Fibroblast of mammary gland (primary cell): ENCODE measurements at regions not wholly inside any gene's neighbourhood (a gene's known extent, or its start where the extent isn't known, plus 50 kb on each side); places are given as distances from the start of the nearest gene placed in this dataset.
"Not testable (repeated sequence)": the region's sequence is repeated elsewhere in the genome, so short reads cannot be mapped to it uniquely, and the experiment has no call there.

Experiments used
- DNase-seq: peaks from one replicate; pipeline ENCODE4 v3.0.0-alpha.2; 2010; ENCODE audit warnings: low read depth
- H3K4me3 ChIP-seq: 2 replicates; pipeline ENCODE4 v1.5.1; 2011; ENCODE audit warnings: low read depth, mild to moderate bottlenecking, low read length, moderate library complexity; ENCODE audit not compliant: control insufficient read depth
- CTCF ChIP-seq: conservative IDR thresholded peaks from 2 replicates; pipeline ENCODE4 v1.5.1; 2011; ENCODE audit warnings: low read depth, low read length, inconsistent platforms; ENCODE audit not compliant: control insufficient read depth, insufficient read depth

DNA sequence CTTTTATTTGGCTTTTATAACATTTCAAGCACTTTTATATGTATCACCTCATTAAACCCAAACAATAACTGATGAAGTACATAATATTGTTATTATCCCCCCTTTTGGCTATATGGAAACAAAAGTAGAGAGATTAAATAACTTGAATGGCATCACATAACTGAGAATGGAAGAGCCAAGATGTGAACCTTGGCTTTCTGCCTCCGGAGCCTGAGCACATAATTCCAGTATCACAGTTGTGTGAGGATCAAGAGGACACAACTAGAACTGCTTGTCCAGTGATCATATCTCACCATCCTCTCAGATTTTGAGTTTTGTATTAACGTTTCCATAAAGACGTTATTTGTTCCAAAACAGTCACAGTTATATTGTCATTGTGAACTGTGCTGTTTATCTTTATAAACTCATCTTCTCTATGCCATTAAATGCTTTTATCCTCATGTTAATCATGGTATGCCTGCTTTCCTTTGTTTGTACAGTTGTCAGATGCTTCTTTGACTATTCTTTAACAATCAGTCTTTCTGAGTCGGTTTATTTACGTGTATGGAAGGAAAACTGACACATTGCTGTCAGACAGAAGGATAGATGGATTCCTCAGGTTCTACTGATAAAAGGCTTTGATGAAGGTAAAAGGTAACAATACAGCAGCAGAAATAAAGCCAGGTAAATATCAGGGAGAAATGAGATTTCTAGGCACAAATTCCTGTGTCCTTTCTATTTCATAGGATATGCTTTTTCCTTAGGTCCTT lies 92.0 kb upstream of the FAM13C start:
- no peak for TF ChIP-seq CTCF
- H3K4me3 ChIP-seq, result no peak overlapping the region
- DNase-seq, result no peak

DNA sequence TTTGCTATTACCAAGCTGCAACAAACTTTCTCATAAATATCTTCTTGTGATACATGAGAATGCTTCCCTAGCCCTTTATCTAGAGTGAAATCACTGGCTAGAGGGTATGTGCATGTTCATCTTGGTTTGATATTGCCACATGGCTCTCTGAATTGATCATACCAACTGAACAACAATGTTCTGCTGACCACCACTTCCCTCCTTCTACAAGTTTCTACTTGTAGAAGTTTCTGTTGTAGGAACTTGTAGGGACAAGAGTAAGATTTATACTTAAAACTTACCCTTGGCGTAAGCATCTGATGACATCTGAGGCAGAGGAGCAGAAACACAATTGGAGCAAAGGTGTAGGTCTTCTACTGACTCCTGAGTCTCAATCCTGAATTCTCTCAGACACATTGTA lies 86.3 kb upstream of the FAM13C start:
- TF ChIP-seq CTCF, result no peak
- H3K4me3 ChIP-seq, result no peak overlapping the region
- DNase-seq, result no peak

GRCh38 chr10:59435707-59436106 lies 73.4 kb upstream of the FAM13C start:
- no peak overlapping the region for H3K4me3 ChIP-seq
- DNase-seq, result no peak
- TF ChIP-seq CTCF, result no peak

DNA sequence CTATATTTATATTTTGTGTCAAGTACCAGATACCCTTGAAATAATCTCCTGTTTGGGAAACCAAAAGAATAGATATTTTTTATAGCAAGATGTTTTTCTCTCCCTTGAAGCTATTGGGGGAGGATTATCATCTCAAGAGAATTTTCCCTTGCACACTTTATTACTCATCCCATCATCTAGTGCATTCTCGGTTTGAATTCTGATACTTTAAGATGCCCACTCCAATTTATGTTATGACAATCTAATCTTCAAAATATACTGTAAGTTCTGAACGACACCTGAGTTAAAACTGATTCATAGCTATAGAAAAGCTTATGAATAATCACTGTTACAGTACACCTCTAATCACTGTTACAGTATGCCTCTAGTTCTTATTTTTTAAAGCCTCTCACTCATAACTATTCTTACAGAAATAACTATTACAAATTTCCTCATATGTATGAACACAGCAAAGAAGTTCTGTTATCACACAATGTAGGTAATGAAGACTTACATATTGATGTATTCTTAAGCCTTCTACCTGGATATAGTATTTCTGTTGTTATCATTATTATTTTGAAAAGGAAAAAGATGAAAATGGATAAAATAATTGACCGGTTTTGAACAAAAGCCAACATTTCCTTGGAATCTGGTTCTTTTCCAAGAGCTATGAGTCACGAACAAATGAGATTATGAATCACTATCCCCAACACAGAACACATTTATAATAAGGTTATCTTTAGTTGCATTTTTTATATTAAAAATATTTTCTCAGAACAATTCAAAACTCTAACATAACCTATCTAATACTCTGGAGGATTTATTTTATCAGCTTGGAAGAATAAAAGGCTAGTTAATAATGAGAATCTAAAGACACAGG lies 72.3 kb upstream of the FAM13C start:
- H3K4me3 ChIP-seq, result no peak overlapping the region
- DNase-seq, result peak; percentile 63
- TF ChIP-seq CTCF, result no peak

GRCh38 chr10:59433720-59434428 lies 71.5 kb upstream of the FAM13C start:
- DNase-seq, result peak; percentile 50
- no peak overlapping the region for H3K4me3 ChIP-seq
- TF ChIP-seq CTCF, result no peak

GRCh38 chr10:59432207-59432900 lies 70.0 kb upstream of the FAM13C start:
- TF ChIP-seq CTCF, result no peak
- DNase-seq, result peak; percentile 65
- H3K4me3 ChIP-seq, result no peak overlapping the region

DNA sequence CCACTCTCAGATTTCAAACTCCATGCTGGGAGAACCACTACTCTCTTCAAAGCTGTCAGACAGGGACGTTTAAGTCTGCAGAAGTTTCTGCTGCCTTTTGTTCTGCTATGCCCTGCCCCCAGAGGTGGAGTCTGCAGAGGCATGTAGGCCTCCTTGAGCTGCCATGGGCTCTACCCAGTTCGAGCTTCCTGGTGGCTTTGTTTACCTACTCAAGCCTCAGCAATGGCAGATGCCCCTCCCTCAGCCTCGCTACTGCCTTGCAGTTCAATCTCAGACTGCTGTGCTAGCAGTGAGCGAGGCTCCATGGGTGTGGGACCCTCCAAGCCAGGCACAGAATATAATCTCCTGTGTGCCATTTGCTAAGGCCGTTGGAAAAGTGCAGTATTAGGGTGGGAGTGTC lies 51.4 kb upstream of the FAM13C start:
- DNase-seq, H3K4me3 ChIP-seq: not testable (repeated sequence)
